H9 (cell line): ENCODE measurements at regions not wholly inside any gene's neighbourhood (a gene's known extent, or its start where the extent isn't known, plus 50 kb on each side); places are given as distances from the start of the nearest gene placed in this dataset.

Experiments used
- DNase-seq: peaks from one replicate; pipeline ENCODE4 v3.0.0-alpha.2; 2017
- H2AFZ ChIP-seq: one replicate; pipeline ENCODE4 v1.6.1; 2013; ENCODE audit warnings: mild to moderate bottlenecking, low read length, control low read depth, moderate library complexity
- H2AK5ac ChIP-seq: 2 replicates; pipeline ENCODE4 v1.6.1; 2013; ENCODE audit warnings: low read length, control low read depth, mixed read lengths; ENCODE audit not compliant: insufficient read length
- H2BK120ac ChIP-seq: one replicate; pipeline ENCODE4 v1.6.1; 2013; ENCODE audit warnings: low read depth, mild to moderate bottlenecking, low read length, control low read depth, inconsistent platforms; ENCODE audit not compliant: poor library complexity, severe bottlenecking
- H2BK12ac ChIP-seq: 2 replicates; pipeline ENCODE4 v1.6.1; 2013; ENCODE audit warnings: low read length, control low read depth, mixed read lengths, low read depth; ENCODE audit not compliant: insufficient read length
- H2BK15ac ChIP-seq: 2 replicates; pipeline ENCODE4 v1.6.1; 2013; ENCODE audit warnings: low read depth, low read length, control low read depth
- H2BK20ac ChIP-seq: one replicate; pipeline ENCODE4 v1.6.1; 2013; ENCODE audit warnings: low read depth, mild to moderate bottlenecking, low read length, control low read depth, inconsistent platforms; ENCODE audit not compliant: poor library complexity, severe bottlenecking
- H2BK5ac ChIP-seq: 2 replicates; pipeline ENCODE4 v1.6.1; 2013; ENCODE audit warnings: low read length, control low read depth, mixed read lengths; ENCODE audit not compliant: insufficient read length
- H3K14ac ChIP-seq: 2 replicates; pipeline ENCODE4 v1.6.1; 2013; ENCODE audit warnings: low read length, control low read depth; ENCODE audit not compliant: insufficient read depth
- H3K18ac ChIP-seq: 2 replicates; pipeline ENCODE4 v1.6.1; 2013; ENCODE audit warnings: low read depth, mild to moderate bottlenecking, mixed read lengths, low read length, control low read depth; ENCODE audit not compliant: insufficient read length
- H3K23ac ChIP-seq: 2 replicates; pipeline ENCODE4 v1.6.1; 2013; ENCODE audit warnings: low read length, control low read depth, mixed read lengths, low read depth; ENCODE audit not compliant: insufficient read length
- H3K23me2 ChIP-seq: 2 replicates; pipeline ENCODE4 v1.6.1; 2013; ENCODE audit warnings: low read depth, mild to moderate bottlenecking, mixed read lengths, low read length, control low read depth; ENCODE audit not compliant: insufficient read length, poor library complexity, severe bottlenecking
- H3K27ac ChIP-seq: 2 replicates; pipeline ENCODE4 v1.5.1; 2013; ENCODE audit warnings: low read length, control low read depth, mixed read lengths, low read depth; ENCODE audit not compliant: insufficient read length
- H3K27me3 ChIP-seq: 2 replicates; pipeline ENCODE4 v1.6.1; 2013; ENCODE audit warnings: low read length, control low read depth, inconsistent platforms; ENCODE audit not compliant: insufficient read depth
- H3K4ac ChIP-seq: 2 replicates; pipeline ENCODE4 v1.6.1; 2013; ENCODE audit warnings: low read depth, mild to moderate bottlenecking, control low read depth, inconsistent platforms, low read length, moderate library complexity
- H3K4me1 ChIP-seq: 2 replicates; pipeline ENCODE4 v1.6.1; 2013; ENCODE audit warnings: low read length, control low read depth, inconsistent platforms; ENCODE audit not compliant: insufficient read depth
- H3K4me2 ChIP-seq: 2 replicates; pipeline ENCODE4 v1.6.1; 2013; ENCODE audit warnings: low read length, control low read depth, mixed read lengths; ENCODE audit not compliant: insufficient read length, insufficient read depth
- H3K56ac ChIP-seq: 2 replicates; pipeline ENCODE4 v1.6.1; 2013; ENCODE audit warnings: low read depth, mild to moderate bottlenecking, mixed read lengths, low read length, control low read depth; ENCODE audit not compliant: insufficient read length
- H3K79me1 ChIP-seq: 2 replicates; pipeline ENCODE4 v1.6.1; 2013; ENCODE audit warnings: low read depth, mild to moderate bottlenecking, moderate library complexity, low read length, control low read depth, inconsistent platforms; ENCODE audit not compliant: insufficient read depth, poor library complexity, severe bottlenecking
- H3K79me2 ChIP-seq: 2 replicates; pipeline ENCODE4 v1.6.1; 2013; ENCODE audit warnings: low read length, control low read depth, inconsistent platforms; ENCODE audit not compliant: insufficient read depth
- H3K9ac ChIP-seq: 2 replicates; pipeline ENCODE4 v1.6.1; 2013; ENCODE audit warnings: low read length, control low read depth, mixed read lengths; ENCODE audit not compliant: insufficient read length; ENCODE audit errors: extremely low read depth
- H3K9me3 ChIP-seq: one replicate; pipeline ENCODE4 v1.6.1; 2013; ENCODE audit warnings: low read depth, low read length, inconsistent platforms; ENCODE audit not compliant: control insufficient read depth
- H3T11ph ChIP-seq: one replicate; pipeline ENCODE4 v1.6.1; 2013; ENCODE audit warnings: mild to moderate bottlenecking, low read length, control low read depth, inconsistent platforms
- H4K20me1 ChIP-seq: one replicate; pipeline ENCODE4 v1.6.1; 2013; ENCODE audit not compliant: control insufficient read depth, insufficient read length, insufficient read depth
- H4K5ac ChIP-seq: 2 replicates; pipeline ENCODE4 v1.6.1; 2013; ENCODE audit warnings: low read depth, mild to moderate bottlenecking, mixed read lengths, low read length, control low read depth; ENCODE audit not compliant: insufficient read length
- H4K8ac ChIP-seq: replicated peaks from 2 replicates; pipeline ENCODE4 v1.6.1; 2013; ENCODE audit warnings: low read length, control low read depth, mixed read lengths, low read depth; ENCODE audit not compliant: insufficient read length
- H4K91ac ChIP-seq: 2 replicates; pipeline ENCODE4 v1.6.1; 2013; ENCODE audit warnings: low read depth, mild to moderate bottlenecking, moderate library complexity, mixed read lengths, low read length, control low read depth; ENCODE audit not compliant: insufficient read length
- H3K27ac Mint-ChIP-seq, 3 experiments: 2 replicates in 2 of 3; 3 replicates in 1 of 3; pipeline ENCODE4 v1.8.0; 2020 to 2021; ENCODE audit warnings: mixed read lengths in 3 of 3, mild to moderate bottlenecking in 1 of 3, moderate library complexity in 1 of 3
- H3K27me3 Mint-ChIP-seq: 2 replicates; pipeline ENCODE4 v1.8.0; 2021; ENCODE audit warnings: low read depth, mild to moderate bottlenecking, moderate library complexity, mixed read lengths
- H3K36me3 Mint-ChIP-seq, 3 experiments: 2 replicates in 2 of 3; 3 replicates in 1 of 3; pipeline ENCODE4 v1.8.0; 2020 to 2021; ENCODE audit warnings: low read depth in 3 of 3, mixed read lengths in 3 of 3; ENCODE audit not compliant: insufficient read depth in 1 of 3
- H3K4me1 Mint-ChIP-seq, 2 experiments: 2 replicates each; pipeline ENCODE4 v1.8.0; 2020; ENCODE audit warnings: mixed read lengths in 2 of 2
- H3K4me3 Mint-ChIP-seq, 2 experiments: 2 replicates in 1 of 2; 3 replicates in 1 of 2; pipeline ENCODE4 v1.8.0; 2020 to 2021; ENCODE audit warnings: mild to moderate bottlenecking in 2 of 2, mixed read lengths in 2 of 2, moderate library complexity in 1 of 2
- H3K9me3 Mint-ChIP-seq, 2 experiments: 2 replicates in 1 of 2; 3 replicates in 1 of 2; pipeline ENCODE4 v1.8.0; 2020; ENCODE audit warnings: mild to moderate bottlenecking in 2 of 2, mixed read lengths in 2 of 2, moderate library complexity in 1 of 2
- CTCF ChIP-seq: fragments of 200-600 bp; sonication (generic); conservative IDR thresholded peaks from 3 replicates; pipeline ENCODE4 v1.8.0; 2021; ENCODE audit warnings: antibody characterized with exemption, mild to moderate bottlenecking
- WGBS: extraction: QIAGEN DNeasy Blood & Tissue Kit; methylation state at CpG from one replicate; pipeline ENCODE4 v1.1.7; 2013; ENCODE audit warnings: missing lambda C conversion rate, low lambda C conversion rate, mixed read lengths; ENCODE audit not compliant: insufficient read length; ENCODE audit errors: extremely low coverage; 5-methylcytosine and 5-hydroxymethylcytosine counted together

- H3K56ac ChIP-seq: no peak overlapping the region
- no peak overlapping the region for H3K9ac ChIP-seq
- no peak overlapping the region for H3K23ac ChIP-seq
- no peak overlapping the region for H2AFZ ChIP-seq
- Mint-ChIP-seq H3K4me3 (no peak overlapping the region), H3K36me3 (no peaks in the 10 kb centered on the region), H3K4me1 (peaks cover 16 to 20% of the 10 kb centered on the region in 2 experiments), H3K27me3 (no peaks in the 10 kb centered on the region), H3K27ac (no peak overlapping the region), H3K9me3 (peaks cover 3% of the 10 kb centered on the region in 2 experiments; a peak in 1 of 5 replicates)
- H2BK20ac ChIP-seq: no peak overlapping the region
- no peak overlapping the region for H3K4ac ChIP-seq
- DNase-seq: no peak
- no peaks in the 10 kb centered on the region for H3K23me2 ChIP-seq
- H3K4me1 ChIP-seq: no peaks in the 10 kb centered on the region
- H3K27ac ChIP-seq: no peak overlapping the region
- H4K20me1 ChIP-seq: no peaks in the 10 kb centered on the region
- H4K91ac ChIP-seq: no peak overlapping the region
- H4K8ac ChIP-seq: no peak overlapping the region
- H3K27me3 ChIP-seq: no peaks in the 10 kb centered on the region
- H2BK15ac ChIP-seq: no peak overlapping the region
- no peaks in the 10 kb centered on the region for H3K79me2 ChIP-seq
- no peak overlapping the region for H3T11ph ChIP-seq
- no peak overlapping the region for H2BK12ac ChIP-seq
- no peak overlapping the region for H3K4me2 ChIP-seq
- no peak overlapping the region for H2BK120ac ChIP-seq
- no peak overlapping the region for H3K14ac ChIP-seq
- no peak overlapping the region for H2AK5ac ChIP-seq
- no peak overlapping the region for H4K5ac ChIP-seq
- H3K79me1 ChIP-seq: no peaks in the 10 kb centered on the region
- no peak overlapping the region for H2BK5ac ChIP-seq
- no CpG with 5 or more reads among the region's 4 CpGs for WGBS
- TF ChIP-seq CTCF: no peak
- H3K18ac ChIP-seq: no peak overlapping the region
- no peaks in the 10 kb centered on the region for H3K9me3 ChIP-seq
Measured at GRCh38 chr3:66098436-66098835, 59.7 kb upstream of the MAGI1 start.
